Gastroesophageal sphincter (tissue), 3 donors: ENCODE measurements at regions not wholly inside any gene's neighbourhood (a gene's known extent, or its start where the extent isn't known, plus 50 kb on each side); places are given as distances from the start of the nearest gene placed in this dataset.

Experiments used
- POLR2A ChIP-seq, 2 donors: fragments of 450-650 bp; IDR thresholded peaks; one replicate each; pipeline ENCODE4 v1.6.1; 2017; ENCODE audit warnings: antibody characterized with exemption in 2 of 2, mild to moderate bottlenecking in 2 of 2, moderate library complexity in 1 of 2
- TF ChIP-seq, protein P1 (sequence below), 4 experiments: fragments of 200-600 bp in 2 of 4; fragments of 450-650 bp in 2 of 4; sonication (generic) in 1 of 4; IDR thresholded peaks; one replicate each; pipeline ENCODE4 v1.5.1; 2017 to 2019; ENCODE audit warnings: antibody characterized with exemption in 4 of 4, mild to moderate bottlenecking in 2 of 4, moderate library complexity in 2 of 4

DNA sequence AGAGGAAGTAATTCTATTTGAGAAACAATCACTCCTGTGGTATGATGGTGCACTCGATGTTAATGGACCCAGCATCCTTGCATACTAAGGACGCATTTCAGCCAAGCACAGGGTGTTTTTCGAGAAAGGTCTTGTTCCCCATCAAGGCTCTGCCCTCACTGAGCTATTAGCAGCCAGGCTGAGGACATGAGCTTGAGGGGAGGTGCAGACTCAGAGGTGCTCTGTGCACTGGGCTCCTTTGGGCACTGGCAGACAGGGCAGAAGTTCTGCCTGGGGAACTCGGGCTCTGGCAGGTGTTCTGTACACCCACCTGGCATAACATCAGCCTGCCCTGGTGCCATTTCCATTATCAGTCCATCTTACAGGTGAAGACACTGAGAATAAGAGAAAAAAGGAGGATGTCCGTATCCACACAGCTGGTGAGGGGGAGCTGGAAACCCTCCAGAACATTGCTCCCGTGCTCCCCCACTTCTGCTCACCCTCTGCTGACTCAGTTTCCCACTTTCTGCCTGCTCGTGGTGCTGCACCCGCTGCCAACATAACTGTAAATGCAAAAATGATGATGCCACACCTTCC is 92.7 kb upstream of the RET start:
- TF ChIP-seq, protein P1, sequence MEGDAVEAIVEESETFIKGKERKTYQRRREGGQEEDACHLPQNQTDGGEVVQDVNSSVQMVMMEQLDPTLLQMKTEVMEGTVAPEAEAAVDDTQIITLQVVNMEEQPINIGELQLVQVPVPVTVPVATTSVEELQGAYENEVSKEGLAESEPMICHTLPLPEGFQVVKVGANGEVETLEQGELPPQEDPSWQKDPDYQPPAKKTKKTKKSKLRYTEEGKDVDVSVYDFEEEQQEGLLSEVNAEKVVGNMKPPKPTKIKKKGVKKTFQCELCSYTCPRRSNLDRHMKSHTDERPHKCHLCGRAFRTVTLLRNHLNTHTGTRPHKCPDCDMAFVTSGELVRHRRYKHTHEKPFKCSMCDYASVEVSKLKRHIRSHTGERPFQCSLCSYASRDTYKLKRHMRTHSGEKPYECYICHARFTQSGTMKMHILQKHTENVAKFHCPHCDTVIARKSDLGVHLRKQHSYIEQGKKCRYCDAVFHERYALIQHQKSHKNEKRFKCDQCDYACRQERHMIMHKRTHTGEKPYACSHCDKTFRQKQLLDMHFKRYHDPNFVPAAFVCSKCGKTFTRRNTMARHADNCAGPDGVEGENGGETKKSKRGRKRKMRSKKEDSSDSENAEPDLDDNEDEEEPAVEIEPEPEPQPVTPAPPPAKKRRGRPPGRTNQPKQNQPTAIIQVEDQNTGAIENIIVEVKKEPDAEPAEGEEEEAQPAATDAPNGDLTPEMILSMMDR (IDR thresholded peaks at IDR 0.05), result no peak
- TF ChIP-seq POLR2A (IDR thresholded peaks at IDR 0.05), result no peak
